Neural cell (in vitro differentiated cells): ENCODE measurements at regions not wholly inside any gene's neighbourhood (a gene's known extent, or its start where the extent isn't known, plus 50 kb on each side); places are given as distances from the start of the nearest gene placed in this dataset.

Experiments used
- H2AFZ ChIP-seq: fragments of 200-600, 300-800 bp; sonication (generic), shearing (Covaris generic); 2 replicates; pipeline ENCODE4 v1.6.0; 2014; ENCODE audit warnings: low read depth, mild to moderate bottlenecking, antibody characterized with exemption, low read length, moderate library complexity
- H3F3A ChIP-seq: fragments of 200-600 bp; shearing (Covaris generic); 2 replicates; pipeline ENCODE4 v1.6.1; 2016; ENCODE audit warnings: mild to moderate bottlenecking, moderate library complexity, mixed read lengths, antibody characterized with exemption, low read length; ENCODE audit not compliant: insufficient read depth, poor library complexity, severe bottlenecking
- H3K27ac ChIP-seq: fragments of 200-600, 300-800 bp; sonication (generic), shearing (Covaris generic); 2 replicates; pipeline ENCODE4 v1.5.1; 2014; ENCODE audit warnings: mild to moderate bottlenecking, low read length, moderate library complexity
- H3K27me3 ChIP-seq: fragments of 300-800, 200-600 bp; sonication (generic), shearing (Covaris generic); 2 replicates; pipeline ENCODE4 v1.6.0; 2014; ENCODE audit warnings: mild to moderate bottlenecking, low read depth, low read length, moderate library complexity; ENCODE audit not compliant: insufficient read depth
- H3K36me3 ChIP-seq: fragments of 300-800, 200-600 bp; sonication (generic), shearing (Covaris generic); 2 replicates; pipeline ENCODE4 v1.5.1; 2014; ENCODE audit warnings: mild to moderate bottlenecking, antibody characterized with exemption, low read length, moderate library complexity; ENCODE audit not compliant: insufficient read depth
- H3K4me2 ChIP-seq: fragments of 300-800, 200-600 bp; sonication (generic), shearing (Covaris generic); 2 replicates; pipeline ENCODE4 v1.6.0; 2014; ENCODE audit warnings: mild to moderate bottlenecking, low read length
- H3K4me3 ChIP-seq: fragments of 300-800, 200-600 bp; sonication (generic), shearing (Covaris generic); 2 replicates; pipeline ENCODE4 v1.5.1; 2014; ENCODE audit warnings: mild to moderate bottlenecking, low read length, moderate library complexity
- H3K79me2 ChIP-seq: fragments of 200-600 bp; shearing (Covaris generic); replicated peaks from 2 replicates; pipeline ENCODE4 v1.6.0; 2014; ENCODE audit warnings: mild to moderate bottlenecking, low read length, moderate library complexity; ENCODE audit not compliant: insufficient read depth
- H3K9ac ChIP-seq: fragments of 300-800, 200-600 bp; sonication (generic), shearing (Covaris generic); 2 replicates; pipeline ENCODE4 v1.6.1; 2016; ENCODE audit warnings: mild to moderate bottlenecking, low read length, mixed read lengths
- H3K9me2 ChIP-seq: fragments of 200-600 bp; shearing (Covaris generic); 2 replicates; pipeline ENCODE4 v1.6.1; 2016; ENCODE audit warnings: mild to moderate bottlenecking, low read length, mixed read lengths; ENCODE audit not compliant: insufficient read depth
- H3K9me3 ChIP-seq: fragments of 200-600, 300-800 bp; sonication (generic), shearing (Covaris generic); 2 replicates; pipeline ENCODE4 v1.6.1; 2016; ENCODE audit warnings: mild to moderate bottlenecking, mixed run types, low read length, moderate library complexity, mixed read lengths
- H4K20me1 ChIP-seq: fragments of 200-600 bp; shearing (Covaris generic); 2 replicates; pipeline ENCODE4 v1.6.1; 2016; ENCODE audit warnings: mild to moderate bottlenecking, mixed run types; ENCODE audit not compliant: insufficient read depth
- CTCF ChIP-seq: fragments of 450-650 bp; IDR thresholded peaks from 2 replicates; pipeline ENCODE4 v1.5.1; 2014; ENCODE audit warnings: antibody characterized with exemption, mild to moderate bottlenecking, moderate library complexity; ENCODE audit not compliant: poor library complexity, severe bottlenecking
- EP300 ChIP-seq: fragments of 450-650 bp; conservative IDR thresholded peaks from 2 replicates; pipeline ENCODE4 v1.6.1; 2014; ENCODE audit warnings: antibody characterized with exemption, mild to moderate bottlenecking, moderate library complexity; ENCODE audit not compliant: poor library complexity, severe bottlenecking
- EZH2 ChIP-seq: fragments of 200-600, 300-800 bp; shearing (Covaris generic), sonication (generic); IDR thresholded peaks from 2 replicates; pipeline ENCODE4 v1.6.1; 2014; ENCODE audit warnings: antibody characterized with exemption, low read length, borderline replicate concordance, mild to moderate bottlenecking; ENCODE audit not compliant: insufficient read depth, poor library complexity, severe bottlenecking
- MXI1 ChIP-seq: fragments of 450-650 bp; conservative IDR thresholded peaks from 2 replicates; pipeline ENCODE4 v1.6.1; 2014; ENCODE audit warnings: antibody characterized with exemption, mild to moderate bottlenecking; ENCODE audit not compliant: poor library complexity, severe bottlenecking
- POLR2AphosphoS5 ChIP-seq: IDR thresholded peaks from 2 replicates; pipeline ENCODE4 v1.6.1; 2012
- RAD21 ChIP-seq: fragments of 450-650 bp; conservative IDR thresholded peaks from 2 replicates; pipeline ENCODE4 v1.6.1; 2014; ENCODE audit warnings: antibody characterized with exemption, mild to moderate bottlenecking, moderate library complexity
- REST ChIP-seq: IDR thresholded peaks from 2 replicates; pipeline ENCODE4 v1.6.1; 2012; ENCODE audit warnings: borderline replicate concordance
- SMC3 ChIP-seq: fragments of 450-650 bp; conservative IDR thresholded peaks from 2 replicates; pipeline ENCODE4 v1.6.1; 2014; ENCODE audit warnings: antibody characterized with exemption, mild to moderate bottlenecking, moderate library complexity; ENCODE audit not compliant: poor library complexity
- TAF1 ChIP-seq: IDR thresholded peaks from 2 replicates; pipeline ENCODE4 v1.6.1; 2012; ENCODE audit warnings: low read depth

GRCh38 chr3:152203652-152204051, 65.1 kb upstream of the MBNL1 start:
- Histone ChIP-seq H3K4me3 (no peak overlapping the region), H3K4me2 (no peak overlapping the region), H3K9ac (no peak overlapping the region)

GRCh38 chr3:152204218-152204617, 64.5 kb upstream of the MBNL1 start:
- H3K4me3 ChIP-seq = no peak overlapping the region
- H2AFZ ChIP-seq = no peak overlapping the region
- no peak overlapping the region for H3K4me2 ChIP-seq
- H3K27me3 ChIP-seq = no peaks in the 10 kb centered on the region
- no peaks in the 10 kb centered on the region for H4K20me1 ChIP-seq
- no peaks in the 10 kb centered on the region for H3K79me2 ChIP-seq
- H3K9me3 ChIP-seq = no peaks in the 10 kb centered on the region
- H3K27ac ChIP-seq = no peak overlapping the region
- no peaks in the 10 kb centered on the region for H3K36me3 ChIP-seq
- no peak overlapping the region for H3K9ac ChIP-seq
- H3F3A ChIP-seq = no peaks in the 10 kb centered on the region
- no peaks in the 10 kb centered on the region for H3K9me2 ChIP-seq
- TF ChIP-seq RAD21 = no peak
- no peak for TF ChIP-seq CTCF
- TF ChIP-seq EP300 = no peak
- TF ChIP-seq EZH2 = no peak
- no peak for TF ChIP-seq TAF1
- no peak for TF ChIP-seq POLR2AphosphoS5
- TF ChIP-seq SMC3 = no peak

More at GRCh38 chr3:152203652-152204051, 65.1 kb upstream of the MBNL1 start:
- Histone ChIP-seq H4K20me1 (no peaks in the 10 kb centered on the region), H2AFZ (no peak overlapping the region), H3K27ac (no peak overlapping the region), H3K27me3 (no peaks in the 10 kb centered on the region), H3K9me2 (no peaks in the 10 kb centered on the region), H3K79me2 (no peaks in the 10 kb centered on the region), H3K9me3 (no peaks in the 10 kb centered on the region), H3K36me3 (no peaks in the 10 kb centered on the region), H3F3A (no peaks in the 10 kb centered on the region)
- TF ChIP-seq CTCF (no peak), EZH2 (no peak), EP300 (no peak), REST (no peak), TAF1 (no peak), SMC3 (no peak), RAD21 (no peak), MXI1 (no peak), POLR2AphosphoS5 (no peak)
